GM21786 (cell line): ENCODE measurements at regions not wholly inside any gene's neighbourhood (a gene's known extent, or its start where the extent isn't known, plus 50 kb on each side); places are given as distances from the start of the nearest gene placed in this dataset.
A peak's percentile ranks its signal among the peaks of the same experiment; 100 is the strongest.

ENCODE experiments used
- ATAC-seq: cut with Tn5 transposase; IDR thresholded peaks from one replicate; pipeline ENCODE4 v1.9.1; 2021; ENCODE audit not compliant: unreplicated experiment

DNA sequence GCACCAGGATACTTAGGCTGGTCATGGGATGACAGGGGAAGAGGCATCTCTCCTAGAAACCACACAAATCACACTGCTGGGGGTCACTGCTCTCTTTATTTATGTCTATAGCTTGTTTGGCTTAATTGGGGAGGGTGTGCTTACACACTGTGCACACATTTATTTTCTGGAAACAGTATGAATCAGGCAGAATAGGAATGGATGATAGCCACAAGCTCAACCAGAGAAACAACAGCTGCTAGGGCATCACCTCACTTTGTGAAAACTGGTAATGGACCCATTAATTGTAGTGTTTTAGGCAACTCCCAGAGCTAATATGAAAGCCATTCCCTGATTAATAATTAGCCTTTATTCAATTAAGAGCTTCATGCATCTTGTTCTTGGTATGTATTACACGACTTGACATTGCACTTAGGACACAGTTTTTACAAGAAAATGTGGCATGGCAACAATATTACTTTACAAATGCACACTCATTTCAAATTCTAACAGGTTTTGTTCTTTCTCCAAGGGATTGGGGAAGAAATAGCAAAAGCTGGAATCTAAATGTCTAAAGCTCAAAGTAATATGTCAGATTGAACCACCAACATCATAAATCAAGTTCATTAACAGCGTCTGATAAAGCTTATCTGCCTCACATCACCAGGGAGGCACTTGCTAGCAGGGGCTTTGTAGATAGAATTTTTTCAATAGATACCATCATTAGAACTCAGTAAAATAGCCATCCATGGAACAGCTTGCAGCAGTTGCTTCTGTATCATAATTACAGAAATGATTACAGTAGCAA lies 361.9 kb upstream of the FSHR start:
- ATAC-seq: no peak

DNA sequence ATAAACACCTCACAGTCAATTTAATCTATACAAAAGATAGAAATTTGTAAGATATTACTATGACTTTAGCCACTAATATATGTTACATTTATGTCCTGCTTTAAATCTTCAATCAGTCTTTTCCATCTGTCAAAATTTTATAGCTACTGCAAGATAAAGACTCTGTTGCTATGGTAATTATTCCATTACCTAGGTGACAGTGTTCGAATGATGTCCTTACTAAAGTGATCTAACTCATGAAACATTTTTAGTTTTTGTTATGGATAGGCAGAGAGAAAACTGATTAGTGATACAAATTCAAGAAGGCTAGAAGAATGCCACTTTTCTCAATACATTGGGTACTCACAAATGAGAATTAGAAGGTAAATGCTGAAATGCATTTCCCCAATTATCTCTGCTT lies 359.9 kb upstream of the FSHR start:
- ATAC-seq: no peak

DNA sequence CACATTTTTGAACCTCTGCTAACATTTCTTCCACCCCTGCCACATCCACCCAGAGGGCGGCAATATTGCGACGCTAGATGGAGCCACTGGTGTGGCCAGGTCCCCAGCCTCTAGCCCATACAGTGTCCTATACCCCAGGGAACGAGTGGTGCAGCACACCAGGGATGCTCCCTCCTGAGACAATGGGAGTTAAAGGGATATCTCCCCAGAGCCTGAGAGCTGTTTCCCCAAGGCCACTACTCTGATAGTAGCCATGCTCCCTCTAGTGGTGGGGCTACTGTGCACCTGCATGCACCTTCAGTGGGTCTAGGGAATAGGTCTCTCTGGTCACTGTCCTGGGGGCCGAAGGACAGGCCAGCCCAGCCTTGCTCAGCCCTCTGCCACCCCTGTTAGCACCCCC lies 336.4 kb upstream of the FSHR start:
- peak; percentile 68 for ATAC-seq

DNA sequence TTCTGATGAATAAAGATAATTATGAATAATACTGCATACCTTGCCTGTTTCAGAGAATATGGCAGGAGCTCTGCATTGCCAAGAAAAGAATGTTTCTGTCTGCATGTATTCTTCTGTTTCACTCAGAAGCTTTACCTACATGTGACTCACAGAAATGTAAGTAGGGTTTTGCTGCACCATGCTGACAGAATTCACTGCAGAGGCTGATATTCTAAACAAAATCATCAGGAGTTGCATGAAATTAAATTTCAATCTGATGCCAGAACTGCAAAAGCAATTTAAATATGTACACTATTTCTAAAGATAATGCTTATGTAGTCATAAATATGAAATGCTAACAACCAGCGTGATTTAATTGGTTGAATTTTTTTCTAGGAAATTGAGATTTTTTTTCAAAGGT lies 332.8 kb upstream of the FSHR start:
- ATAC-seq: no peak

DNA sequence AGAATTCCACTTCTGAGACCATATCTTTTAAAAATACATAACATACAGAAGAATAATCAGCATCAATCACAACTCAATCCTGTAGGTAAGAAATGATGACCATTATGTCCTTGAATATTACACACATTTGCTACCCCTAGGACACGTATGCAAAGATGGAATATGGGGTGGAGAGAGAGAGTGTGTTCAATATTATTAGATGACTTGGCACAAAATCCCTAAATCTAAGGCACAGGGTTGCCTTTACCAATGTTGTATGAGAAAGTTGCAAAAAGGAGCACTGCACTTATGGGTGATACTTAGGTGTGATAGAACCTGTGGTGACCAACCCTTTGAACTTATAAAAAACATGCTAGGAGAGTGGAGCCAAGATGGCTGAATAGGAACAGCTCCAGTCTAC lies 326.2 kb upstream of the FSHR start:
- no peak for ATAC-seq

DNA sequence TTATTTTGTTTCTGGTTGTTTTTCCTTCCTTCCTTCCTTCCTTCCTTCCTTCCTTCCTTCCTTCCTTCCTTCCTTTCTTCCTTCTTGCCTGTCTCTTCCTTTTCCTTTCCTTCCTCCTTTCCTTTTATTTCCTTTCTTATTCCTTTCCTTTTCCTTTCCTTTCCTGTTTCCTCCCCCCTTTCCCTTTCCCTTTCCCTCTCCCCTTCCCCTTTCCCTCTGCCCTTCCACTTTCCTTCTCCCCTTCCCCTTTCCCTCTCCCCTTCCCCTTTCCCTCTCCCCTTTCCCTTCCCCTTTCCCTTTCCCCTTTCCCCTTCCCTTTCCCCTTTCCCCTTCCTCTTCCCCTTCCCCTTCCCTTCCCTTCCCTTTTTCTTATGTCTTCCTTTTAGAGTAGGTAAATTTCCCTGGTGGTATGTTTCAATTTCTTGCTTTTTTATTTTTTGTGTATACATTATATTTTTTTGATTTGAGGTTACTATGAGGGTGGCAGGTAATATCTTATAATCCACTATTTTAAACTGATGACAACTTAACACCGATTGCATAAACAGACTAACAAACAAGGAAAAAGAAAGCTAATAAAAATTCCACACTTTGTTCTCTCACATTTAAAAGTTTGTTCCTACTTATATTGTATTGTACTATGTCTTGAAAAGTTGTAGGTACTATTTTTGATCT lies 311.0 kb upstream of the FSHR start:
- ATAC-seq: no peak

DNA sequence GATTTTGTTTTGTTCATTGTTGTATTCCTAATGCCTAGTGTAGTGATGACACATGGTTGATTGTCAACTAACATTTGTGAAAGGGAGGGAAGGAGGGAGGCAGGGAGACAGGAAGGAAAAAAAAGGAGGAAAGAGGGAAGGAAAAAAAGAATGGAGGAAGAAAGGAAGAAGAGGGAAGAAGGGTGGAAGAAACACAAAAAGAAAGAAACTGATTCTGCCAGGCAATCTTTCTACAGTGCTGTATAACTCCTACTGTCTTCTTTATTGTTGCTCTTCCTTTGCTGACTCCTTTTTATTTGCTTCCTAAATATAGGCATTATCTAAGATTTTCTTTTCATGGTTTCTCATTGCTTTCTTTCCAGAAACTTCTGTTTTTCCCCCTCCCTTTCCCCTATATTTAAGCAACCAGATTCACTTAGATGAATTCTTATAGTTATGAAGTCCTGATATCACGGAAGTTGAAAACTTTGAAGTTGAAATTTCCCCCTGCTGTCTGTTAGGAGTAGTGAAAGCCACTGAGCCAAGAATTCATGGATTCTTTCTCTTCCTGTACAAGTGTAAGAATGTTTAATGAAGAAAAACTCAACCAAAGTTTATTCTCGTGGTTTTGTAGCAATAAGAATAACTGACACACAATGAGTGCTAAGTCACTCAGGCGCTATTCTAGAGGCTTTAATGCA lies 305.1 kb upstream of the FSHR start:
- ATAC-seq: no peak

DNA sequence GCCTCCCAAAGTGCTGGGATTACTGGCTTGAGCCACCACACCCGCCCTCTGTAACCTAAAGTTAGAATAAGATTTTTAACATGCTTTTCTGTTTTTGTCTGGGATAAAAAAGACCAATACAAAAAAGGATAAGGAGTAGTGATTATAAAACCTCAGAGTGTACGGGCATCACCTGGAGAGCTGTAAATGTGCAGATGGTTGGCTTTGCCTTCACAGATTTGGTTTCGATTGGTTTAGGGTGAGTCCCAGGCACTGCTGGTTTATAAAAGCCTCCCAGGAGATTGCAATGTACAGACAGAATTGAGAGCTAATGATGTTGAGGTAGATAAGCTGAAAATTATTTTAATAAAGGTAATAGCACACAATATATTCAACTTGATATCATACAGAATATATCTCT lies 289.7 kb upstream of the FSHR start:
- ATAC-seq: no peak

DNA sequence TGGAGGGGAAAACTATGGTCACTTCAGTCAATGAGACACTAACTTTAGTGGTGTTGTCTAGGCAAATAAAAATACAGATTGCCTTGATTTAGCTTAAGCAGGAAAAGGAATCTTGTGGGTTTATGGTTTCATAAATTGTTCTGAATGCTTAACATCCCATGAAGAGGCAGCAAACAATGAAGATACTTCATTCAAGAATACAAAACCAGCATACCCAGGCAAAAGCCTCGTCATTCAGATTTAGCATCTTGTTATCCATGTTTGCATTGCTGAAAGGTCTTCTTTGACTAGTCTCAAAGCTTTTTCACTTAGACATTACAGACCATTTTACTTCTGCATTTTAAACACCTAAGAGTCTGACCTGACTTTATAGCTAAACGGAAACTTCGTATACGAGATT lies 272.7 kb upstream of the FSHR start:
- no peak for ATAC-seq

DNA sequence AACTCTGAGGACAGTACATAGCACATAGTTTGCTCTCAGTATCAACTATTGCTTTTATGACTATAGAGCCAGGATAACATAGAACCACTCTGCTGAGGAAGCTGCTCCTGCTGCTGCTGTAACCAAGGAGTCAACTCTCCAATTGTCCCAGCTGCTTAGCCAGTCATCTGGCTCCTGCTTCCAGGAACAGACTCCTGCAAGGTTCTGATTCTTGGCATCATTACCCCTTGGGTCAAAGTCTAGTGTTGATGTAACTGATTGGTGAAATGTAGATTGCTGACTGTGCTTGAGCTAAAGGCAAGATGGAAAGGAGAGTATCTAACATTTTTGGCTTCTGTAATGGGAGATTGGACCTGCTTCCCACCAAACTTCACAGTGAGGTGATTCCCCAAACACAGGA lies 261.9 kb upstream of the FSHR start:
- ATAC-seq: no peak

DNA sequence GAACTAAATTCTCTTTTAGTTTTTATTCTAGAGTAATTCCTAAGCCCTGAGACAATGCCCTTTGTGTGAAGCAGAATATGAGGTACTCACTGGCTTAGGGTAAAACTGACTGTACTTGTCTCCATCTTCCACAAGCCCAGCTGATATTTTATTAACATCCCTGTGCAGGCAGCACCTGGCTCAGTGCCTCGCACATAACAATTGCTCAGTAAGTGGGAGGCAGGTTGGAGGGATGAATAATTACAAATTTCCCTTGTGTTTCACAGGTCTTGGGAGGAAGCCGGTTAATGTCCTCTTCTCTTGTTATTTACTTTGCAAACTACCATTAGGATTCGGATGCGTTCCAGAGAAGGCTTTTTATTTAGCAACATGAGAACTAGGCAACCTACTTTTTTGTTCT lies 249.8 kb upstream of the FSHR start:
- ATAC-seq: no peak

DNA sequence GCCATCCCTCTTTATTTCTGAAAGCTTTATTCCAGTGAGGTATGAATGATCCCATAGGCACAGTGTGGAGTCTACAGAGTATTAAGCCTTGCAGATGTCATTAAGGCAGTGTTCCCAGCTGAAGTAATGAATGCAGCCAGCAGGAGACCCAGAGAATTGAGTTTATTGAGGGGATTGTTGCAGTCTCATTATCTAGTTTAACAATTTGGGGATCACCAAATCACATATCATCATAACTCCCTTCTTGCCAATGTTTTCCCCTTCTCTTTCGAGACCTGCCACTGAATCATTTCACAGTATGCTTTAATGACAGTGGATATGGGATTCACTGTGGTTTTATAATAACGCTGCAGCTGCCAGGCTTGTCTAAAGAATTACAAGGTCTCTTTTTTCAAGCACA lies 249.3 kb upstream of the FSHR start:
- ATAC-seq: no peak

DNA sequence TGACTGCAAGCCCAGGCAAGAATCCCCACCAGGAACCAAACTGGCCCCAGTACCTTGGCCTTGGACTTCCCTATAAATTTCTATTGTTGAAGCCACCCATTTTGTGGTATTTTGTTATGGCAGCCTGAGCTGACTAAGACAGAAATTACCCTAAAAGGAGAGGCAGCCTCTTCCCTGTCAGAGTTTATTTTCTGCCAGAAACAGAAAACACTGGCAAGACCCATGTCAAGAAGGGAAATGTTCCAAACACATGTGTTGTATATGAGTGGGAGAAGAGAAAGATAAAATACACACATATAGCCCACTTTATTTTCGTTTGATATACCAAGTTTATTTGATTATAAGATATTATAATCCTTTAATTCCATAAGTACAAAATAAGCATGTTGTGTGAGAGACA lies 225.1 kb upstream of the FSHR start:
- no peak for ATAC-seq

DNA sequence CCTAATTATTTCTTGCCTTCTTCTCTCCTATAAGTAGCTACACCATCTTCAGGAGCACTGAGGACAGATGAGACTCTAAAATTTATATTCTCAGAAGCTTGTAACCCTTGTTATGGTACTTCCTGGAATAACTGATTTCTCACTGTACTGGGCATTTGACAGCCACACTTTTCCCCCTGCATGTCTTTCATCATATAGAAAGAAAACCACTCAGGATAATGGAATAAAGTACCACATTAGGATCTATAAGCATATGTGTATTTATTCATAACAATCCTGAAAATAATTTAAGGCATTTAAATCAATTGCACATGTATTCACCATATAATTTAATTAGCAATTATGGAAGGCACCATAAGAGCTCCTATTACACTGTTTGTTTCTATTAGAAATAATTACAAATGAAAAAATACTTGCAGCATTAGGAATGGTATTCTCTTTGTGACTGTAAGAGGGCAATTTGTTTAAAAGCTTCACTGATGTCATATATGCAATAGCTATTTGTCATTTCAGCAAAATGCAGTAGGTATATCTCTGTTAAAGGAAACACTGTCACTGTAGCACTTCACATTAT lies 216.9 kb upstream of the FSHR start:
- ATAC-seq: no peak

DNA sequence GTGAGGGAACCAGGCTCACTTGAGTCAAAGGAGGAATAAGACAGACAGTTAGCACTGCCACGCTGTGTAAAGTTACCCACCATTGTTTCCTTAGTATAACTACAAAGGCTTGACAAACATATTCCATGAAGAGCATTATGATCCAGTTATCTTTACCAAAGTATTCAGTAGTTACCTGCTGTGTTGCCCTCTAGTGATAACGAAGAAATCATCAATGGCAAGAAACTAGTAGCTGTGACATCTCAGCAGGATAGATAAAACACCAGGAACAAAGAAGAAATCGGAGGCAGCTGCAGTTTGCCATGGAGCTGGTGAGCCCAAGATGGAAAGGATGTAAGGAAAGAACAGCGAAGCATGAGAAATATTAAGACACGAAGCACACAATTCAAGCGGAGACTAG lies 215.3 kb upstream of the FSHR start:
- no peak for ATAC-seq

DNA sequence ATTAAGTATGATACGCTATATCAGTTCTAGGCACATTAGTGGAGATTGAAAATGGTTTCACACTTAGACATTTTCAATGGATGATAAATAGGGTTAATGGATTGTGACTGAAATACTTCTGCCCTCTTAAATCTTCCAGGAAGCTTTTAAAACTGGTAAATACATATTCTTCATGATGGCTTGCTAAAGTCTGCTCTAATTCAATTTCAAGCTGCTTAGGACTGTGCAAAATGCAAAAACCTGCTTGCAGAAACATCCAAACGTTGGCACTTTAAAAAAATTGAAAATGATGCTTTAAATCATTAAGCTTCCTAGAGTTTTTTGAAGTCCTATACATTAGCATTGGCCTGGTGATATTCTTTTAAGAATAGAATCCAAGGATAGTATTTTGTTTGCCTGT lies 214.8 kb upstream of the FSHR start:
- ATAC-seq: no peak

DNA sequence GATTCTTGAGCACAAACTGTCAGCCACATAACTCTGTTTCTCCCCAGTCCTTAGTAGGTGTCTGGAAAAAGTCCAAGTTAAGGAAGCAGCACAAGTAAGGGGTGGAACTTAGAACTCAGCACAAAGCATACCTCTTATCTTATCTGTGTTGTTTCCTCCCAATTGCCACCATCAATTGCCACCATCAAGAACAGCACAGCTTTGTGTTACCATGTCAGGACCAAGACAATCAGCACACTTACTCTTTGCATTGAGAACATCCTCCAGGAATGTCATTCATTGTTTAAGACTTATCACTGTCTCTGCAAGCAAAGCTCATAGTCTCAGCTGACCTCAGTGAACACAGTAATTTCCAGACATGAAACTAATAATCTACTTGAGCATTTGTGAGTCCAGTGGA lies 212.7 kb upstream of the FSHR start:
- ATAC-seq: no peak

DNA sequence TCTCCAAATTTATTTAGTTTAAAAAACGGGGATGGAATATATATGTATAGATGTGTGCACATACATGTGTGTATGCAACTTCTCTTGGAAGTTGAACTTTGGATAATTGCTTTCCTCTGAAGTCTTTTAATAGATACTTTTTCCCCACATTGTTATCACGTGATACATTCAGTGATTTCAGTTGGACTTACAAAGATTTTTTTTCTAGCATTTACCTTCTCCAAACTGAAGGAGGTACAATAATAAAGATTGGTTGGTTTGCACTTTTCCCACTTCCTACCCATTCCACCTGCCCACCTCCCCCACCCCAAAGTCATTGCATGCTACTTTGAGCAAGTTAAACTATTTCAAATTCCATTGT lies 206.1 kb upstream of the FSHR start:
- no peak for ATAC-seq

DNA sequence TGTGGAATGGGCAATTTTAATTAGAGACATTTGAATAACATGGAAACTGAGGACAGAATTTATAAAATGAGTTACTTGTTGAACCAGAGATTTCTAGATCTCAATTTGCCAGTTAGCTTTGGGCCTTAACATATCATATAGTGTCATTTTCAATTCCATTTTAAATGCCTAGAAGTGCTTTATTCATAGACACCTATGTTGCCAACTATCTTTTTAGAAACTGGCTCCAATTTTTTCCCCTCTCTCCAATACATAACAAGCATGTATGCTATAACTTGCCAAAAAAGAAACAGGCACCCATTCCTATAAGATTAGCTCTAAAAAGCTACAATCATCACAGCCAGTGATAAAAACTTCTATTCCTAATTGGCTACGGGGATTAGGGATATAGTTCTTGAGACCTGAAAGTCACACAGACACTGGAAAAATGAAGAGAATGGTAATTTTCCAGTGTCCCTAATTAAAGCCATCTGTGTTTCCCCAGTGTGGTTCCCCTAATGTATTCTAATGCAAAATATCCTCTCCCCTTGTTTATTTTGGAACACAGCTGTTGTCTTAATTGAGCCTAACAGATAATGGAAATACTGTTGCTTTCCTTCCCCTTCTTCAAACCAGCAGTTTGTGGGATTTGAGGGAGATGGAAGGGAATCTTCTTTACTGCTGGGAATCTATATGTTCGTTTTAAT lies 205.5 kb upstream of the FSHR start:
- no peak for ATAC-seq

DNA sequence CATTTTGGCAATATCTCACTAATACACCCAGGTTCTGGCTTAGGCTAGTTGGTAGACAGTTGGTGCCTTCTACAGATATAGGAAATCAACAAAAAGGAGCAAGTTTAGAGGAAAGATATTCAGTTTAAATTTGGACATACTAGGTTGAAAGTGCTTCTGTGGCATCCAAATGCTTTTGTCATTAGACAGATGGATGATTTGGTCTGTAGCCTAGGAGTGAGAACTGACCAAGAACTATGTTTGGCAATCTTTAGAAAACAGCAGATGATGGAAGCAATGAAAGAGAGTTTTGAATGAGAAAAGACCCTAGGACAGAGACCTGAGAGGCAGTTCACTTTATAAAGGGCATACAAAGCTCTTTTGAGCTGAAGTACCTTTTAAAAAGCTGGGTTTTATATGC lies 201.3 kb upstream of the FSHR start:
- ATAC-seq: no peak

DNA sequence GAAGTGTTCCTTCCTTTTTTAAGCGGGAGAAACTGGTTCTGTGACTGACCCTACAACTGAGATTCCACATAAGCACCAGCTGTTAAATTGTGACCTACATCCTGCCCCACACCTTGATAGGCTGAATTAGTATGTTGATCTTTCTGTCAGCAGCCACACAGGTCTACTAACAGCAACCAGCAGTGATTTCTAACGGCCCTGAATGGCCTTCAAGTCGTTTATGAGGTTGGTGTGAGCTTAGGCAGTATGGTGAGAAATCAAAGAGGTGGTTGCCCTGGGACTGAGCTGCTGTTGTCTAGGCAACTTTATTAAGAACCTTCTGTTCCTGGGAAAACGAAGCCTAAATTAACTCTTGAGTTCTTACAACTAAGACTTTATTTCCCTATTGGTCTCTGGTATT lies 197.2 kb upstream of the FSHR start:
- ATAC-seq: no peak

DNA sequence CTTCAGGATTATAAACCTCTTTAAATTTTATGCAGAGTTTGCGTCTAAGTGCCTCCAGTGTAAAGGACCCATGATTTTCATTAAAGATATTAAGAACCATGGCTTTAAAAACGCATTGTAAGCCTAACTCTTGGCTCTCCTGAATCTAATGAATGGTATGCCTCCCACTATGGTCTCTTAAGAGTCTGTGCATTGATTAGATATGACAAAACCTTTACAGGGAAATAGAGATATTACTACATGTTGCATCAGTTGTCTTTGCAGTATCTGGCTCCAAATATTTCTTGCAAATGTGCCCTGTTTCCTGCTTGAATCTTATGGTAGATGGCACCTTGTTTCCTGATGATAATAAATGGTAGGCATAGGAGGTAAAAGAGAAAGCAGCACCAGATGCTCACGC lies 189.3 kb upstream of the FSHR start:
- no peak for ATAC-seq
